ENCODE measurements at regions not wholly inside any gene's neighbourhood (a gene's known extent, or its start where the extent isn't known, plus 50 kb on each side); places are given as distances from the start of the nearest gene placed in this dataset.

- Histone ChIP-seq H3K9me1 (ENCODE audit: control insufficient read depth, extremely low read depth, insufficient read depth, low read length) (no peaks in the 10 kb centered on the region), H3K4me2 (ENCODE audit: control insufficient read depth, extremely low read depth, insufficient read depth, low read depth, low read length) (no peak overlapping the region), H4K20me1 (ENCODE audit: control insufficient read depth, extremely low read depth, insufficient read depth, low read length) (no peaks in the 10 kb centered on the region), H3K36me3 (ENCODE audit: control insufficient read depth in 2 of 2, extremely low read depth in 1 of 2, insufficient read depth in 2 of 2, low read length in 2 of 2) (no peaks in the 10 kb centered on the region), H3K79me2 (ENCODE audit: control insufficient read depth, insufficient read depth, low read length) (no peaks in the 10 kb centered on the region), H3K27ac (ENCODE audit: control insufficient read depth, insufficient read depth, low read length) (no peak overlapping the region), H3K27me3 (ENCODE audit: control insufficient read depth, extremely low read depth, insufficient read depth, low read length) (no peaks in the 10 kb centered on the region), H3K4me3 (ENCODE audit: control insufficient read depth in 2 of 3, extremely low read depth in 1 of 3, insufficient read depth in 2 of 3, low read depth in 1 of 3, low read length in 3 of 3) (no peak overlapping the region), H3K9ac (ENCODE audit: control insufficient read depth, extremely low read depth, insufficient read depth, low read length) (no peak overlapping the region), H3K4me1 (ENCODE audit: control insufficient read depth, extremely low read depth, insufficient read depth, low read length) (no peaks in the 10 kb centered on the region), H3K9me3 (ENCODE audit: control insufficient read depth, low read depth, low read length) (no peaks in the 10 kb centered on the region), H2AFZ (ENCODE audit: control insufficient read depth, low read length) (no peak overlapping the region)
- DNase-seq (ENCODE audit: low read depth, low spot score): no peak
- no peak for FAIRE-seq
- no peak for TF ChIP-seq CTCF (optimal IDR thresholded peaks at IDR 0.05 in 1 of 3, IDR thresholded peaks at IDR 0.05 in 1 of 3, conservative IDR thresholded peaks at IDR 0.05 in 1 of 3; ENCODE audit: extremely low read depth in 1 of 3, insufficient read depth in 2 of 3, low read length in 3 of 3)
- dilution Hi-C loops (cut with MboI; ENCODE audit: extremely low pct_ligation_motif_present, low sequenced_read_pairs): no loop called here
Measured at GRCh38 chr16:64784635-64785034, 337.2 kb downstream of the CDH11 start.

- TF ChIP-seq CTCF (optimal IDR thresholded peaks at IDR 0.05 in 1 of 3, IDR thresholded peaks at IDR 0.05 in 1 of 3, conservative IDR thresholded peaks at IDR 0.05 in 1 of 3; ENCODE audit: extremely low read depth in 1 of 3, insufficient read depth in 2 of 3, low read length in 3 of 3): no peak
- no peak for TF ChIP-seq EZH2 (IDR thresholded peaks at IDR 0.05; ENCODE audit: low read length)
- Histone ChIP-seq H3K9ac (ENCODE audit: control insufficient read depth, extremely low read depth, insufficient read depth, low read length) (no peak overlapping the region), H2AFZ (ENCODE audit: control insufficient read depth, low read length) (no peak overlapping the region), H3K36me3 (ENCODE audit: control insufficient read depth in 2 of 2, extremely low read depth in 1 of 2, insufficient read depth in 2 of 2, low read length in 2 of 2) (no peaks in the 10 kb centered on the region), H3K9me3 (ENCODE audit: control insufficient read depth, low read depth, low read length) (no peaks in the 10 kb centered on the region), H4K20me1 (ENCODE audit: control insufficient read depth, extremely low read depth, insufficient read depth, low read length) (no peaks in the 10 kb centered on the region), H3K27ac (ENCODE audit: control insufficient read depth, insufficient read depth, low read length) (no peak overlapping the region), H3K27me3 (ENCODE audit: control insufficient read depth, extremely low read depth, insufficient read depth, low read length) (no peaks in the 10 kb centered on the region), H3K9me1 (ENCODE audit: control insufficient read depth, extremely low read depth, insufficient read depth, low read length) (no peaks in the 10 kb centered on the region), H3K4me1 (ENCODE audit: control insufficient read depth, extremely low read depth, insufficient read depth, low read length) (no peaks in the 10 kb centered on the region), H3K79me2 (ENCODE audit: control insufficient read depth, insufficient read depth, low read length) (no peaks in the 10 kb centered on the region), H3K4me2 (ENCODE audit: control insufficient read depth, extremely low read depth, insufficient read depth, low read depth, low read length) (no peak overlapping the region), H3K4me3 (ENCODE audit: control insufficient read depth in 2 of 3, extremely low read depth in 1 of 3, insufficient read depth in 2 of 3, low read depth in 1 of 3, low read length in 3 of 3) (no peak overlapping the region)
- FAIRE-seq (no peak), DNase-seq (ENCODE audit: low read depth, low spot score) (no peak)
- dilution Hi-C loops (cut with MboI; ENCODE audit: extremely low pct_ligation_motif_present, low sequenced_read_pairs): no loop called here
Measured at GRCh38 chr16:64782484-64782883, 339.4 kb downstream of the CDH11 start.

All from keratinocyte (primary cell).